Chondrocyte (in vitro differentiated cells): ENCODE measurements at regions not wholly inside any gene's neighbourhood (a gene's known extent, or its start where the extent isn't known, plus 50 kb on each side); places are given as distances from the start of the nearest gene placed in this dataset.

ENCODE experiments used
- DNase-seq: peaks from one replicate; pipeline ENCODE4 v3.0.0; 2021; ENCODE audit warnings: mixed read lengths, low spot score
- H3K27ac Mint-ChIP-seq: one replicate; pipeline ENCODE4 v1.8.0; 2021; ENCODE audit warnings: mild to moderate bottlenecking, moderate library complexity, mixed read lengths; ENCODE audit not compliant: unreplicated experiment
- H3K27me3 Mint-ChIP-seq: 2 replicates; pipeline ENCODE4 v1.8.0; 2021; ENCODE audit warnings: low read depth, mixed read lengths
- H3K36me3 Mint-ChIP-seq: 2 replicates; pipeline ENCODE4 v1.8.0; 2021; ENCODE audit warnings: low read depth, mixed read lengths
- H3K4me1 Mint-ChIP-seq: 2 replicates; pipeline ENCODE4 v1.8.0; 2021; ENCODE audit warnings: low read depth, mild to moderate bottlenecking, mixed read lengths
- H3K4me3 Mint-ChIP-seq: one replicate; pipeline ENCODE4 v1.8.0; 2021; ENCODE audit warnings: mild to moderate bottlenecking, moderate library complexity, mixed read lengths; ENCODE audit not compliant: unreplicated experiment
- H3K9me3 Mint-ChIP-seq: 2 replicates; pipeline ENCODE4 v1.8.0; 2021; ENCODE audit warnings: low read depth, mixed read lengths
- CTCF ChIP-seq: fragments of 200-600 bp; sonication (generic); IDR thresholded peaks from 2 replicates; pipeline ENCODE4 v1.5.0; 2021; ENCODE audit warnings: antibody characterized with exemption, mild to moderate bottlenecking, moderate library complexity

DNA sequence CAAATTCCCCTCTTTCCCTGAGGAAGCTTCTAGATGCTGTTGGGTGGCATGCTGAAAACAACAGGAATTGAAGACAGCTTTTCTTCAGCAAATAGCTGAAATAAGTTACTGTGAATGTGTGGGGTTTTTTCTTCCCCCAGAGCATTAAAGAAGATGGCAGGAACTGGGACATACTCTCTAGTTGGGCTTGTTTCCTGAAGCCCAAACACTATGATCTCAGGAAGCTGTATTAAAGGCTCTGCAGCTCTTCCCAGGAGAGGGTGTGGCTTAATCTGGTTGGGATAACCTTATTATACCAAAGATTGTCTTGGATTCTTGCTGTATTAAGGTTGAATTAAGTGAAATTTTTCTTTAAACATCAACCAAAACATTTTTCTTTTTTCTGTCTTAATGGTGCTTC lies 64.9 kb upstream of the LMO4 start:
- peaks cover 4% of the 10 kb centered on the region for H3K9me3 Mint-ChIP-seq
- no peak overlapping the region for H3K4me3 Mint-ChIP-seq
- H3K4me1 Mint-ChIP-seq = no peaks in the 10 kb centered on the region
- DNase-seq = no peak
- no peak for TF ChIP-seq CTCF
- H3K27me3 Mint-ChIP-seq = peaks cover 4% of the 10 kb centered on the region
- H3K36me3 Mint-ChIP-seq = no peaks in the 10 kb centered on the region
- H3K27ac Mint-ChIP-seq = no peak overlapping the region

DNA sequence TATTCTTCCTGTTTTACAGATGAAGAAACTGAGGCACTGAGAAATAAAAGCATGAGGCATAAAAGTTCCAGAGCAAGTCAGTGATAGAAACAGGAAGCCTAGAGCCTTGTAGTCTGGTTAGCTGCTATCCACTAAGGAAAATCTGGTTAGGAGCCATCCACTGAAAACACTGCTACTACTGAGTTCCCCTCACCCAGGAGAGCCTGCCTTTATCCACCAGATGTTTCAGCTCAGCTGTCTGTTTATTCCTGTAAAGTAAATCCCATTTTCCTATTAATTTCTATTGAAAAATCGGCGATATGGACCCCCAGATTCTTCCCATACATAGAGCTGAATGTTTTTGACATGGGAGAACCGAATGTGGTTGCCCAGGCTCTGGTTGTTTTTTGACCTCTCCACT lies 63.7 kb upstream of the LMO4 start:
- H3K4me1 Mint-ChIP-seq = no peaks in the 10 kb centered on the region
- no peaks in the 10 kb centered on the region for H3K9me3 Mint-ChIP-seq
- no peak for DNase-seq
- no peak overlapping the region for H3K27ac Mint-ChIP-seq
- H3K27me3 Mint-ChIP-seq = peaks cover 4% of the 10 kb centered on the region
- TF ChIP-seq CTCF = no peak
- no peaks in the 10 kb centered on the region for H3K36me3 Mint-ChIP-seq
- no peak overlapping the region for H3K4me3 Mint-ChIP-seq

DNA sequence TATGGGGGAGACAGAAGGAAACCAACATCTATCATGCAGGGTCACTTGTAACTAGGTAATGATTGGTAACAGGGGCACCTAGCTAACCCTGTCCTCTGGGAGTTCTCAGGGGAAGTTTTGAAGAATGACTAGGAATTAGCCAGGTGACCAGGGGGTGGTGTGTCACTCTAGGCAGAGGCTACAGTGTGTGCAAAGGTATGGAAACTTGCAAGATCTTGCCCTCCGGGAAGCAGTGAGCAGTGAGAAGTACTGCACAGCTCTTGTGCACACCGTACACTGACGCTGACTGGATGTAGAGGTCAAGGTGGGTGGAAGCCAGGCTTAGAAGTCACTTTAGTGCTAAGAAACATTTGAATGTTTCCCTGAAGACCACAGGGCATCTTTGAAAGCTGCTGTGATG lies 62.9 kb upstream of the LMO4 start:
- H3K27me3 Mint-ChIP-seq = peaks cover 4% of the 10 kb centered on the region
- TF ChIP-seq CTCF = no peak
- H3K27ac Mint-ChIP-seq = no peak overlapping the region
- no peaks in the 10 kb centered on the region for H3K36me3 Mint-ChIP-seq
- no peaks in the 10 kb centered on the region for H3K4me1 Mint-ChIP-seq
- no peaks in the 10 kb centered on the region for H3K9me3 Mint-ChIP-seq
- H3K4me3 Mint-ChIP-seq = no peak overlapping the region
- no peak for DNase-seq

GRCh38 chr1:87268111-87268510 lies 60.6 kb upstream of the LMO4 start:
- H3K4me1 Mint-ChIP-seq = no peaks in the 10 kb centered on the region
- peaks cover 4% of the 10 kb centered on the region for H3K27me3 Mint-ChIP-seq
- H3K27ac Mint-ChIP-seq = no peak overlapping the region
- H3K9me3 Mint-ChIP-seq = no peaks in the 10 kb centered on the region
- no peaks in the 10 kb centered on the region for H3K36me3 Mint-ChIP-seq
- no peak for TF ChIP-seq CTCF
- H3K4me3 Mint-ChIP-seq = no peak overlapping the region
- no peak for DNase-seq

GRCh38 chr1:87269921-87270320 lies 58.8 kb upstream of the LMO4 start:
- TF ChIP-seq CTCF = no peak
- Mint-ChIP-seq H3K27me3 (peaks cover 4% of the 10 kb centered on the region), H3K36me3 (no peaks in the 10 kb centered on the region), H3K27ac (no peak overlapping the region), H3K9me3 (no peaks in the 10 kb centered on the region), H3K4me3 (no peak overlapping the region), H3K4me1 (no peaks in the 10 kb centered on the region)
- no peak for DNase-seq
